GM19238 (cell line): ENCODE measurements at regions not wholly inside any gene's neighbourhood (a gene's known extent, or its start where the extent isn't known, plus 50 kb on each side); places are given as distances from the start of the nearest gene placed in this dataset.

Experiments
- DNase-seq: peaks from one replicate; pipeline ENCODE4 v3.0.0; 2011; ENCODE audit warnings: low spot score; ENCODE audit not compliant: insufficient read length

DNA sequence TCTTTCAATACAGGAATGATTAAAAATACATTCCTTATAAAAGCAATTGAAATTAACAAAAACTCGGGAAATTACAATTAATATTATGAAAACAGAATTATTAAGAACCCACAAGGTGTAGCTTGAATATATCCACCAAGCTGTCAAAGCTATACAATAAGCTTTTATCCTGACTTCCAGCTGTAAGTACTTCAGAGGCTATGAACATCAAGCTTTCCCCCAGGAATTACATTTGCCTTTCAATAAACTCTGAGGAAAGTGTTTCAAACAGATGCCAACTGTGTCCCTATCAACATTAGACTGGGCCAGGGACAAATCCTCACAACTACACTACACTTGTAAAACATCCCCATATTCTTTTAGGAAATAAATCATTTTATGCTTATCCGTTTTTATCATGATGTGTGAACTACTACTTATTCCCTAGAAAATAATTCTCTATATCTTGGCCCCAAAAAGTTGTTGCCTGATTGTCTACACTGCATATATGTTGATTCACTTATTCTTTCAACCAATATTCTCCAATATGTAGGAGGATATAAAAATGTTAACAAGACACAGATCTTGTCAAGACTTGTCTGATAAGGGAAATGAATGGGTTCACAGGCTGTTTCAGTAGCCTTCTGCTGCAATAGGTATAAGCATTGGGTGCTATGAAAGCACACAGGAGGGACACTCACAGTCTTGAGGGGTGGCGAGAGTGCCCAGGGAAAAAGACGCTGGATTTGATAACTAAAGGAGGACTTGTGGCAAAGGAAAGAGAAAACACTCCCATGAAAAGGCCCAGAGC, 494.1 kb downstream of the CENPC start:
- no peak for DNase-seq

DNA sequence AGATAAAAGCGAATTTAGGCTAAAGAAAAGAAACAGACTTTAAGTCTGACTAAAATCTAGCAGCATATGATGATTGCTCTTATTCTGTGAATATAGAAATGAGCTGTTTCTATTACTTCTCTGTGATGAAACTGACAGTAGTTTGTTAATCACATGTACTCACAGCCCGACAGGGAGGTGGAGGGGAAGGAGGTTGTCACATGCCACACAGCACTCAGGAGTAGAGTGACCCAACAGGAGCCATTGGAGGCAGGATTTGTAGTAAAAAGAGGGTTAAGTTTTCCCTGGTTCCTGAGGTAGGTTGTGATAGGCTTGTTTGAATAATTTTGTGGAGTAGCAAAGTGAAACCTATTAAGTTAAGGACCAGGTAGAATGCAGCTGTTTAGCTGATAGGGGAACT, 495.9 kb downstream of the CENPC start:
- no peak for DNase-seq

DNA sequence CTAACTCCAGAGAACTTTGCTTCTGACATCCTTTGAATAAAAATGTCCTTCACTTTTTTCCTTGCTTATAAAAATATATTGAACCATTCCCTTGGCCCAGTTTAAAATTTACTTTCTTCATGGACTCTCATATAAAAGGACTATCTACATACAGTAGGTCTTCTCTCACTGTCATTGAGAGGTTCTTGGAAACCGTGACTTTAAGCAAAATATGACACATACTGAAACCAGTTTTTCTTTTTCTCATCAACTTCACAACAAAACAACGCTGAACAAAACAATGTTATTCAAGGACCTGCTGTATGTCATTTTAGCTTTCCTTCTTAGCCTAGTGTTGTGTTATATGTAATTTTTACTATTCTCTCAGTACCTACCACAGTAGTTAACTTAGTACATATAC, 496.8 kb downstream of the CENPC start:
- no peak for DNase-seq

DNA sequence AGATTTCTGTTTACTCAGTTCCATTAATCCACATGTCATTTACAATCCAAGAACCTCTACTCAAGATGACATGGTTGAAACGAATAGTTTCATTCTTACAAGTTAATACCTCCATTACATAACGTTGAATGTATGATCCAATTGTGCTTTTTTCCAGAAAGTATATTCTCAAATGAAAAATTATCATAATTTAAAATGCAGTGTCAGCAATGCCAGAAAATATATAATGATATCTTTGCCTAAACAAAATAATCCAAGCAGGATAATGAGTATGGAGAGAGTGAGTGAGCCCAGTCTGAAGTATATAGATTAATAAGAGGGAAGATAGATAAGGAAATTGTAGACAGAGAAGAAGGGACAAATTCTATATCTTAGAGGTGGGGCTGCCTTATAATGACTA, 505.0 kb downstream of the CENPC start:
- DNase-seq: no peak

DNA sequence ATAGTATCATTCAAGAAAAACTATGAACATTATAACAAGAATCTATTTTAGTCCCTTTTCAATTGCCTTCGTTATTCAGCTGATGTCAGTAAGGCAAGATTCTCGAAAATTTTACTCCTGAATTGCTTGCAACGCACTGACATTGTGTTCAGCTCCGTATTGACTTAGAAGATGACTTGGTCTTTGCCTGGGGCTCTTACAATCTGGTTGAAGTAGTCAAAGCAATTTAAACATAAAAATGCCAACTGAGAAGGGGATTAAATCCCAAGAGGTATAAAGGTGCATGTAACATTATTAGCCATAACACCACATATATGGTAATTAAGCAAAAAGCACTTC, 507.1 kb downstream of the CENPC start:
- DNase-seq: no peak

DNA sequence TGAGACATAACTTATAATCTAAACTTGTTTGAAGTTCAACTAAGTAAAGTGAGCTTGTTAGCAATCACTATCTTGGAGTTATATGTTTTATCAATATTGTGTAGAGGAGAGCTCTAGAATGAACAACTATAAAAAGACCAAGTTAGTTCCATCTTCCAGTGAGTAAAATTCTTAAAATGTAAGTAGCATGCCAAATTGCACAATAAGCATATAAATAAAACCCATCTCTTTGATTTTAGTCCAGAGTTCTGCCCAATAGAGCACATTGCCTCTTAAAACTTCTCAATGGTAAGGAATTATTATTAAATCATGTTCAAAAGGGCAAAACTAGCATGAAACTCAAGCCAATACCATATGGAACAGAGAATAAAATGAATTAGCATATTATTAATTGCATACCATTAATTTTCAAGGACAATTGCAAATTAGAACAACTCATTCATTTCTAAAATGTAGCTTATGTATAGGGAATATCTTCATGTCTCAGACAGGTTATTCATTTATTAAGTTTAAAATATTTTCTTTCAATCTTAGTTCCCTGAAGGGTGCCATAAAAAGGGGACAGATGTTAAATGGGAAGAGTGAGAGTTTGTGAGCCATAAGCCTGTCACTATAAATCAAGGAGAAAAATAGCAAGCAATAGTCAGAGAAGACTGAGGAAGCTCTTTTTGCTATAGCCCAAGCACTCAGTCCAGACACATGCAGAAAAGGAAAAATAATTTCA, 507.6 kb downstream of the CENPC start:
- DNase-seq: no peak

DNA sequence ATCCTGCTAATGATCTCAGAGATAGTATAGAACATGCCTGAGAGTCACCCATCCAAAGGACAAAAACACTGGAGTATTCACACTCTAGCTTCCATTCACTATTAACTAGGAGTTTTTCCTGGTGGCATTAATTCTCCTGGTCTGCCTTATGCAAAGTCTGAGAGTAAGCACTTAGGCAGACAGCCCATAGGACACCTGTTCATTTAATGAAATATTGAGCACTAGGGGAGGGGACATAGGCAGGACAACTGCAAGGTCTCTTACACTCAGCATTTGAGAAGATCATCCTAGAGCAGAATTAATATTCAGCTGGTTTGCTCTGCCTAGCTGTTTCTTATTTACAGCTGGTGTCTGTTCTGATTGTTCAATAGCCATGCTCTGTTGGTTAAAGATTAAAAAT, 508.5 kb downstream of the CENPC start:
- no peak for DNase-seq

GRCh38 chr4:67035986-67036385, 509.3 kb downstream of the CENPC start:
- no peak for DNase-seq

GRCh38 chr4:67035501-67035900, 509.8 kb downstream of the CENPC start:
- no peak for DNase-seq

DNA sequence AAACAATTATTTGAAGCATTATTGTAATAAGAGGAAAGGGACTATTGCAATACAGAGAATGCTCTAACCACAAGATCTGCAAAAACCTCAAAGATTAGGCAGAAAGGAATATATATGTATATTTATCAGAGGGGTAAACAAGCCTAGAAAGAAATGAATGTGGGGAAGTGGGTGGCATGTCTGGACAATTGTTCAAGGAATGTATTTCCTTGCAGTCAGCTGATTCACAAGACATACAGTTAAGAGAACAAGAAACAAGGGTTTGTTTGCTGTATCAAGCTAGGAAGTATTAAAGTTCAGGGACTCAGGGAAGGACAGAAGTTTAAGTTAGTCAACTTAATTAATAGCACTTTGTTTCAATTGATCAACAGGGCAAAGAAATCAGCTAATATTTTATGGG, 514.7 kb downstream of the CENPC start:
- DNase-seq: no peak

GRCh38 chr4:67020438-67020797, 524.9 kb downstream of the CENPC start:
- DNase-seq: no peak

DNA sequence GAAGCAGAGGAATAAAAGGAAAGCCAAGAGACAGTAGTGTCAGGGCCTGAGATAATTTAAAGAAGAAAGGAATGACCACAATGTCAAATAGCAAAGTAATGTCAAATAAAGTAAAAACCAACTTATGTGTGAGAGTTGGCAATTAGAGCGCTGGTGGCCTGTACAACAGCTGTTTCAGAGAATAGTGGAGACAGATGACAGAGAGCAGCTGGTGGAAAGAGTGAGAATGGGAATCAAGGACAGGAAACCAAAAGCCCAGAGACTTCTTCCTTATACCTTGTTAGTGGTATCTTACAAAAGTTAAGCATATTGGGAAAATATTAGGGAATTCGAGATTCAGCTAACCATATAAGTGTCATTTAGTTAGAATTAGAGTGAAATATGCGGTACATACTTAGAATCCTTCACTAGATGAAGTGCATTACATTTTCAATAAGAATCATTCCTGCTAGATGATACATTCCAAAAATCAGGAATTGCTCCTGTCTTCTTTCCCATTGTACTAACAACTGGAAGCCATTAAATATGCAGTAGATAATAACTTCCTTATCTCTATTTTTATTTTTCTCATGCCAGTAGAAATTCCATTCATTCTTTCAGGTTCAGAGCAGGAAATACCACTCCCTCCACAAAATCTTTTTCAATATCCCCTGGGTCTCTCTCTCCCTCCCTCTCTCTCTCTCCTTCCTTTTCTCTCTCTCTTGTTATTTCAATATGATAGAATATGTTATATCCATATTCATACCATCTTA, 525.4 kb downstream of the CENPC start:
- DNase-seq: no peak

DNA sequence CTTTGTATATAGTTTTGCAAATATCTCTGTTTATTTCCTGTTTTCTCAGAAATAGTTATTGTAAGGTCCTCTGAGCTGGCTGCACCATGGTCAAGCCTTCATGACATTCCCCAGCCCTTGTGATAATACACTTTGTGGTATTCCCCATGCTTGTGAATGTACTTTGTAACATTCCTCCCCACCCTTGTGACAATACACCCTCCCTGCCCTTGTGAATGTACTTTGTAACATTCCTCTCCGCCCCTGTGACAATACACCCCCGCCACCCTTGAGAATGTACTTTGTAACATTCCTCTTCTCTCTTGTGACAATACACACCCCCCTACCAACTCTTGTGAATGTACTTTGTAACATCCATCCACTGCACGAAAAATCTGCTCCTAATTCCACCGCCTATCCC, 530.7 kb downstream of the CENPC start:
- DNase-seq: no peak

GRCh38 chr4:67006791-67007190, 538.5 kb downstream of the CENPC start:
- DNase-seq: no peak

DNA sequence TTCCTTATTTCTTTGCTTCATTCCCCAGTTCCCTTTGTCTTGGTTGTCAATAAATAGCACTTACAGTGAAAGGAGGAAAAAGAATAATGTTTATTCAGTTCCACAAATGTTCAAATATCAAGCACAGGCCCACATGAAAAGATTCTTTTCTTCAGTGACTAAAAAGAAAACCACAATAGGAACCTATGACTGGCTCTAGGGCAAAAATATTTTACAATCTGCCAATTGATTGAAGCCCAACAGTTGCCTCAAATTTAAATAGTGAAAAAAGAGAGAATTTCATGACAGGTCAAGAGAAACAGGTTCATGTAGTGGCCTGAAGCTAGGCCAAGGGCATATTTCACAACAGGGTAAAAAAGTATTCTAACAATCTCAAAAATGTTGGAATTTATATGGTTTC, 553.8 kb downstream of the CENPC start:
- no peak for DNase-seq

- no peak for DNase-seq
Measured at GRCh38 chr4:66974665-66975064, 570.6 kb downstream of the CENPC start.

DNA sequence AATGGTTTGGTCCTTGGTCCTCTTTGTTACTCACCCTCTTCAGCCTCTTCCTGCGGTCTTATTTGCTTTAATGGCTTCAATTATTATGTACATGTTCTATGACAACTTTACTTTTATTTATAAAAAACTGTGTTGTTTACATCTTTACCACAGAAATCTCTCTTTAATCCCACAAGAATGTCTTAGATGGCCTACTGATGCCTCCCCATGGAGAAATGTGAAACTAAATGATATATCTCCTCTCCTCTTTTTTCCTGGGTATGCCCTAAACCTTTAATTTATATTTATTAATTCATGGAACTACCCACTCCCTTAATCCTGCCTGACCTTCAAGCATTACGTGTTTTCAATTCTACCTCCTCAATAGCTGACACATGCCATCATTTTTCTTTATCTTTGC, 573.2 kb downstream of the CENPC start:
- no peak for DNase-seq

DNA sequence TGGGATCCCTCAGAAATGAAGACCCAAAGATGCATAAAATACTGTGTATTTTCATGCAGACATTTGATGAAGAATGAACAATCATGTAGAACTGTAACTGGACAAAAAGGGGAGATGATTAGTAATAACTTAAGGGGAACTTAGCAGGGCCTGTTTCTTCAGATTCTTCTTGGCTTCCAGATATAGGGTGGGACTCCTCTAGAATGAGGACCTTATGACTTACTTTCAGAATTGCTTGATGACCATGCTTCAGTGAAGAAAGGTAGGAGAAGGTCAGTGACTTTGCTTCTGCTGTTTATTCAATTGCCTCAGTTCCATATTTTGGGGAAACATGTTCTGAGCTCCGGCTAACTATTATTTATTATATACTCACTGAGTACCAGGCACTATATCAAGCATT, 580.8 kb downstream of the CENPC start:
- DNase-seq: no peak

GRCh38 chr4:66963084-66963483, 582.2 kb downstream of the CENPC start:
- no peak for DNase-seq

DNA sequence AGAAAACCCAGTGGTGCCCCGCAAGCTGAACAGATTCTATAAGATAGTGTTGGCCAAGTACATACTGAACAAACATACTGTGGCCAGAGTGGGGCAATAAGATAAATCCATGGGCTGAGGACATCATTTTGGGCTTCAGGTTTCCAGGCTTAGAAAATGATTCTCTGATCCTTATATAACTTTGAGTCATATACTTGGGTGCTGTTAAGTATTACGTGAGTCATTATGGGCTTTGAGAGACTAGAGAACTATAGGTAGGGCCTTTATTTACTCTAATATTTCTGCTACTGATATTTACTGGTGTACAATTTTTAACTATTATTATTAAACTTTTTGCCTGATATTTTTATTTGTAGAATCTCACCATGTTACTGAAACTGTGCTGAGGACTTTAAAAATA, 586.1 kb downstream of the CENPC start:
- DNase-seq: no peak

- DNase-seq: no peak
Measured at GRCh38 chr4:66956852-66957251, 588.5 kb downstream of the CENPC start.

- no peak for DNase-seq
Measured at GRCh38 chr4:66956426-66956825, 588.9 kb downstream of the CENPC start.

DNA sequence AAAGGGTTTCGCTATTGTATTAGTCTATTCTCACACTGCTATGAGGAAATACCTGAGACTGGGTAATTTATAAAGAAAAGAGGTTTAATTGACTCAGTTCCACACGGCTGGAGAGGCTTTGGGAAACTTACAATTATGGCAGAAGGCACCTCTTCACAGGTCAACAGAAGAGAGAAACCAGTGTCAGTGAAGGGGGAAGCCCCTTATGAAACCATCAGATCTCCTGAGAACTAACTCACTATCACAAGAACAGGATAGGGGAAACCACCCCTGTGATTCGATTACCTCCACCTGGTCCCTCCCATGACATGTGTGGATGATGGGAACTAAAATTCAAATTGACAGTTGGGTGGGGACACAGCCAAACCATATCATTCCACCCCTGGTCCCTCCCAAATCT, 589.5 kb downstream of the CENPC start:
- no peak for DNase-seq
